ENCODE measurements at regions not wholly inside any gene's neighbourhood (a gene's known extent, or its start where the extent isn't known, plus 50 kb on each side); places are given as distances from the start of the nearest gene placed in this dataset.

- no peak overlapping the region for H3K27ac ChIP-seq
- TF ChIP-seq ZFX (IDR thresholded peaks at IDR 0.05) (no peak), CTCF (conservative IDR thresholded peaks at IDR 0.05) (no peak)
Observed at GRCh38 chr4:165715211-165715610, 157.8 kb upstream of the TLL1 start.

DNA sequence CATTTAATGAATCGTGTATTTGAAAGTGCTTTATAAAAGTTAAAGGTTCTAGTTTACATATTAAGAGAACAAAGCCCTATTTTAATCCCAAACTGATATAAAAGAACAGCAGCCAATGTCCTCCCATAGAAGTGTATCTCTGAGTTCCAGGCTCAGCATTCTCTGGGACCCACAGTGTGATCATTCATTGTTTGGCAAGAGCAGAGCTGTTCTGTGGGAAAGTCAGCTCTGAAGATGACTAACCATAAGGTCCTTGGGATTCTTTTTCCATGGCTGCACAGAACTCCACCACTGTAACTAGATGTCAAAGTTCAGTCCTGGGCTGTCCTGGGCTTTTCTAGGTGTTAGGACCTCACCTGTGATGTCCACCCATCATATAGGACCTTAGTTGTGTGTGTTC, 157.0 kb upstream of the TLL1 start:
- H3K27ac ChIP-seq = no peak overlapping the region
- TF ChIP-seq CTCF (conservative IDR thresholded peaks at IDR 0.05) = no peak
- TF ChIP-seq ZFX (IDR thresholded peaks at IDR 0.05) = no peak

DNA sequence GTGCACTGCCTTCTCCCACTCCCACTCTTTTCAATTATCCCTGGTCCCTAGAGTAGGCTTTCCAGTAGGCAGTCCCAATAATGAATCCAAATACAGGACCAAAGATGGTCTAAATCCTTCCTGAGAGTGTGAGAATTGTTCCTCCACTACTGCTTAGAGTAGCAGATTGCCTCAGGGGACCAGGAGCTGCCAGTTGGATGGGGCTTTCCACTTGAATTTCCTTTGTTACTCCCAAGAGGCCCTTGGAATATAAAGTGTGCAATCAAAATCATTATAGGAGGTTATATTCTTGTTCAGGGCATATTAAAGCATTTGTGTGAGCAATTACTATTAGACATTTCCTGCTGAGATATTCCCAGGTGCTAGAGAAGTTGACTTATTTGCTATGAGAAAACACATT, 156.6 kb upstream of the TLL1 start:
- TF ChIP-seq ZFX (IDR thresholded peaks at IDR 0.05) (no peak), CTCF (conservative IDR thresholded peaks at IDR 0.05) (no peak)
- H3K27ac ChIP-seq = no peak overlapping the region

- no peak overlapping the region for H3K27ac ChIP-seq
- TF ChIP-seq CTCF (conservative IDR thresholded peaks at IDR 0.05) = no peak
- TF ChIP-seq ZFX (IDR thresholded peaks at IDR 0.05) = no peak
Observed at GRCh38 chr4:165718660-165719059, 154.4 kb upstream of the TLL1 start.

GRCh38 chr4:165720411-165721082, 152.5 kb upstream of the TLL1 start:
- TF ChIP-seq ZFX (IDR thresholded peaks at IDR 0.05) (no peak), CTCF (conservative IDR thresholded peaks at IDR 0.05) (no peak)
- no peak overlapping the region for H3K27ac ChIP-seq

DNA sequence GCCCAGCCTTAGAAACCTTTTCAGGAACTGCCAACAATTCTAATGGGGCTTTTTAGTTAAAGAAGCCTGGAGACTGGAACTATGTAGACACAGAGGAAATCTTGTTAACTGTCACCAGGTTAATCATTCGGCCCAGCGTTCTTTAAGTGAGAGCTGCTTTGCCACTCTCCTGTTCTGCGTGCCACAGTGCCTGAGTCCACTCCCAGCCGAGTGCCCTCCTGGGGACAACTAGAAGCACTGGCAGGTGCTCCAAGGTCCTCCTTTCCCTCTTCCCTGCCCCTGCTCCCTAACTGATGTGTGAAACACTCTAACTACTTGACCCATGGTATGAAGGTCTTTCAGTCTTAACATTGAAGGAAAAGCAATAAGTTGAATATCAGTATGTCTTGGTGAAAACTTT, 151.2 kb upstream of the TLL1 start:
- no peak overlapping the region for H3K27ac ChIP-seq
- TF ChIP-seq CTCF (conservative IDR thresholded peaks at IDR 0.05) (no peak), ZFX (IDR thresholded peaks at IDR 0.05) (no peak)

DNA sequence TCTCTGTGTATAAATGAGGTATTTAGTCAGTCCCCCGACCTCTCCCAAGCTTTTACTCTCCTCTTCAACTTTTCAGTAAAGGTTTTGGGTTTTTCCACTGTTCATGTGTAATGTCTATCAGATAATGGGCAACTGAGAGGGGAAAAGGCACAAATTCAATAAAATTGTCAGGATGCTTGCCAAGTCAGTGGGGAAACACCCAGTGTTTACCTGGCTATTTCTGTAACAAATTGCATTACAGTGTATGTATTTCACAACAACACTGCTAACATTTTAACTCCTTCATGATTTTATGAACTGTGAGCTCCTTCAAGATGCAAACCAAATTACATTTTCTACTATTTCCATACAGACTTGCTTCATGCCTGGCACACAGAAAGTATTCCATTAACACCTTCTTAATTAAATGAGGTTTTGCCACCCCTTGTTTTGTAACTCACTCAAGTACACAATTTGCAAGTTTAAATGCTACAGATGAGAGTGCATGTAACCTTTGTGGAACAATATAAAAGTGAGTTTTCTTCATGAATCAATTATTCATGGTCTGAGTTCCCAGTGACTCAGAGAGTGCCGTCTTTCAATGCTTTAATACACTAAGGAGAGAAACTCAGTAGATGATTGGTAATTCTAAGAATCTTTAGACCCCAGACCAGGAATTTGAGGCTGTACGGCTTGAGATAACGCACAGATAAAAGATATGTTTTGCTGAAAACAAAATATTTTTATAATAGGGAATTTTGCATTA, 149.8 kb upstream of the TLL1 start:
- no peak overlapping the region for H3K27ac ChIP-seq
- TF ChIP-seq CTCF (conservative IDR thresholded peaks at IDR 0.05) = no peak
- no peak for TF ChIP-seq ZFX (IDR thresholded peaks at IDR 0.05)
